GM21526 (cell line): ENCODE measurements at regions not wholly inside any gene's neighbourhood (a gene's known extent, or its start where the extent isn't known, plus 50 kb on each side); places are given as distances from the start of the nearest gene placed in this dataset.

Source experiments
- ATAC-seq: cut with Tn5 transposase; IDR thresholded peaks from one replicate; pipeline ENCODE4 v1.9.1; 2021; ENCODE audit warnings: moderate library complexity; ENCODE audit not compliant: unreplicated experiment, low FRiP score

GRCh38 chr2:204494681-204495080 lies 50.6 kb upstream of the PARD3B start:
- no peak for ATAC-seq

GRCh38 chr2:204495381-204495780 lies 49.9 kb upstream of the PARD3B start:
- no peak for ATAC-seq
